ENCODE measurements at regions not wholly inside any gene's neighbourhood (a gene's known extent, or its start where the extent isn't known, plus 50 kb on each side); places are given as distances from the start of the nearest gene placed in this dataset.

DNA sequence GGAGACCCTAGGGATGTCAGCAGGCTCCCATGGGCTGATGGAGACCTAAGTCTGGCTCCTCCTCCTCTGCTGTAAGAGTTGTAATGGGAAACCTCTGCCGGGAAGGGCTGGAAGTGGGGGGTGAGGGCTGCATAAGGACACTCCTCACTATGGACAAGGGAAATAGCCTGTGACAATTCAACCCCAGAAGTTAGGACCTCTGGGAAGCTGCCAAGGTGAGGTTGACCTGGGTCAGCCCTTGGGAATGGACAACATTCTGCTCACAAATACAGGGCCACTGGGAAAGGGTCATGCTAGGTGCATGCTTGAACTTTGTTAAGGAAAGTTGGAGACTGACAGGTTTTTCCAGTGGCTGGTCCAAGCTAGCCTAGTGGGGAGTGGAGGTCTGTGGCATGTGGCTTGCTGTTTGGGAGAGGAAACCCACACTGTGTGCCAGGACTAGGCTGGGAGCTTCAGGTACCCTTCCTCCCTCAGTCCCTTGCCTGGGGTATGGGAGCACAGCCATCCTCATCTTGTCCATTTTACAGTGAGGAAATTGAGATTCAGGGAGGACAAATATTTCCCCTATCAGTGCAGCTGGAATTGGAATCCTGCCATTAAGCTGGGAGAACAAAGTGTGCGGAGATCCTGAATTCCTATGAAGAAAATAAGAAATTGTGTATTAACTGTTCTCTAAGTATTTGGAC lies 190.4 kb downstream of the SALL1 start:
- Histone ChIP-seq H3K4me3 (ENCODE audit: low read depth, low read length) (no peak overlapping the region), H3K27me3 (ENCODE audit: control insufficient read depth, insufficient read depth, low read length) (no peaks in the 10 kb centered on the region), H3K36me3 (ENCODE audit: control insufficient read depth, insufficient read depth, low read length) (no peaks in the 10 kb centered on the region)
- POLR2A ChIA-PET = no interaction called here
- DNase-seq (ENCODE audit: low read depth) = no peak
- CTCF ChIA-PET = no interaction called here
- TF ChIP-seq, protein P1, sequence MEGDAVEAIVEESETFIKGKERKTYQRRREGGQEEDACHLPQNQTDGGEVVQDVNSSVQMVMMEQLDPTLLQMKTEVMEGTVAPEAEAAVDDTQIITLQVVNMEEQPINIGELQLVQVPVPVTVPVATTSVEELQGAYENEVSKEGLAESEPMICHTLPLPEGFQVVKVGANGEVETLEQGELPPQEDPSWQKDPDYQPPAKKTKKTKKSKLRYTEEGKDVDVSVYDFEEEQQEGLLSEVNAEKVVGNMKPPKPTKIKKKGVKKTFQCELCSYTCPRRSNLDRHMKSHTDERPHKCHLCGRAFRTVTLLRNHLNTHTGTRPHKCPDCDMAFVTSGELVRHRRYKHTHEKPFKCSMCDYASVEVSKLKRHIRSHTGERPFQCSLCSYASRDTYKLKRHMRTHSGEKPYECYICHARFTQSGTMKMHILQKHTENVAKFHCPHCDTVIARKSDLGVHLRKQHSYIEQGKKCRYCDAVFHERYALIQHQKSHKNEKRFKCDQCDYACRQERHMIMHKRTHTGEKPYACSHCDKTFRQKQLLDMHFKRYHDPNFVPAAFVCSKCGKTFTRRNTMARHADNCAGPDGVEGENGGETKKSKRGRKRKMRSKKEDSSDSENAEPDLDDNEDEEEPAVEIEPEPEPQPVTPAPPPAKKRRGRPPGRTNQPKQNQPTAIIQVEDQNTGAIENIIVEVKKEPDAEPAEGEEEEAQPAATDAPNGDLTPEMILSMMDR (IDR thresholded peaks at IDR 0.05; ENCODE audit: insufficient read depth, low read depth, low read length) = no peak

- Histone ChIP-seq H3K27me3 (ENCODE audit: control insufficient read depth, insufficient read depth, low read length) (no peaks in the 10 kb centered on the region), H3K4me3 (ENCODE audit: low read depth, low read length) (no peak overlapping the region), H3K36me3 (ENCODE audit: control insufficient read depth, insufficient read depth, low read length) (no peaks in the 10 kb centered on the region)
- no peak for DNase-seq (ENCODE audit: low read depth)
- POLR2A ChIA-PET = no interaction called here
- CTCF ChIA-PET = interaction anchor here (0.6 kb wide), 1 partner anchor 23 kb away, joined by 3 read pairs; no protein-coding TSS in a partner anchor
- TF ChIP-seq, protein P1 (IDR thresholded peaks at IDR 0.05; ENCODE audit: insufficient read depth, low read depth, low read length) = no peak
Measured at GRCh38 chr16:50957056-50957455, 194.0 kb downstream of the SALL1 start.

- ChIA-PET CTCF (interaction anchor here (0.6 kb wide), 1 partner anchor 23 kb away, joined by 3 read pairs; no protein-coding TSS in a partner anchor), POLR2A (no interaction called here)
Measured at GRCh38 chr16:50956637-50957036, 194.4 kb downstream of the SALL1 start.

GRCh38 chr16:50955311-50955710 lies 195.8 kb downstream of the SALL1 start:
- H3K4me3 ChIP-seq (ENCODE audit: low read depth, low read length) = no peak overlapping the region
- CTCF ChIA-PET = no interaction called here
- DNase-seq (ENCODE audit: low read depth) = no peak
- H3K27me3 ChIP-seq (ENCODE audit: control insufficient read depth, insufficient read depth, low read length) = no peaks in the 10 kb centered on the region
- POLR2A ChIA-PET = no interaction called here
- H3K36me3 ChIP-seq (ENCODE audit: control insufficient read depth, insufficient read depth, low read length) = no peaks in the 10 kb centered on the region
- TF ChIP-seq, protein P1 (IDR thresholded peaks at IDR 0.05; ENCODE audit: insufficient read depth, low read depth, low read length) = no peak

More at GRCh38 chr16:50956637-50957036, 194.4 kb downstream of the SALL1 start:
- DNase-seq (ENCODE audit: low read depth) = no peak
- no peaks in the 10 kb centered on the region for H3K27me3 ChIP-seq (ENCODE audit: control insufficient read depth, insufficient read depth, low read length)
- H3K36me3 ChIP-seq (ENCODE audit: control insufficient read depth, insufficient read depth, low read length) = no peaks in the 10 kb centered on the region
- TF ChIP-seq, protein P1 (IDR thresholded peaks at IDR 0.05; ENCODE audit: insufficient read depth, low read depth, low read length) = no peak
- H3K4me3 ChIP-seq (ENCODE audit: low read depth, low read length) = no peak overlapping the region

DNA sequence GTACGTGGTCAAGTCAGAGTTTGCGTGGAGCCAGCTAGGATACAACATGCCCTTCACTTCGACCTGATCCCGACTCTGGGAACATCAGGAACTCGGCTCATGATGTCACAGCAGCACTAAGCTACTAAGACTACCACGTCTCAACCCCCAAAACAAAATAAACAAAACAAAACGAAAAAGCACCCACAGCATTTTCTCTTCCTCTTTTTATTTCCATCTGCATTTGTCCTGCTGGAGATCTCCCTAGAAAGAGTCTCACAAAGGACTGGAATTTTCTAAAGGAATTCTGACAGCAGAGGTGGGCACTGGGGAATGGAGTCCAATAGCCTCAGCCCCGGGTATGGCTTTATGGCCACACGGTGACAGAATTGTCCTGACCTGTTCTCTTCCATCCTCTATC lies 196.6 kb downstream of the SALL1 start:
- no peaks in the 10 kb centered on the region for H3K27me3 ChIP-seq (ENCODE audit: control insufficient read depth, insufficient read depth, low read length)
- H3K36me3 ChIP-seq (ENCODE audit: control insufficient read depth, insufficient read depth, low read length) = no peaks in the 10 kb centered on the region
- TF ChIP-seq, protein P1 (IDR thresholded peaks at IDR 0.05; ENCODE audit: insufficient read depth, low read depth, low read length) = no peak
- no peak for DNase-seq (ENCODE audit: low read depth)
- POLR2A ChIA-PET = no interaction called here
- H3K4me3 ChIP-seq (ENCODE audit: low read depth, low read length) = no peak overlapping the region
- CTCF ChIA-PET = no interaction called here
